ENCODE measurements at regions not wholly inside any gene's neighbourhood (a gene's known extent, or its start where the extent isn't known, plus 50 kb on each side); places are given as distances from the start of the nearest gene placed in this dataset.

DNA sequence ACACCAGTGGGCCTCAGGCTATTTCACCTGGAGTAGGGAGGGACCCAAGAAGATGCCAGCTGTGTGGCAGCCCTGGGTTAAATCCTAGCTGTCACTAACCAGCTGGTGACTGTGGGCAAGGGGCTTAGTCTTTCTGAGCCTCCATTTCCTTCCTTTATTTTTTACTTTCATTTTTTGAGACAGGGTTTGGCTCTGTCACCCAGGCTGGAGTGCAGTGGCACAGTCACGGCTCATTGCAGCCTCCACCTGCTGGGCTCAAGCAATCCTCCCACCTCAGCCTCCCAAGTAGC is 108.0 kb upstream of the SMAD3 start:
- Histone ChIP-seq H3K27ac (no peak overlapping the region), H3K4me3 (ENCODE audit: low read depth in 1 of 2, low read length in 1 of 2) (no peak overlapping the region), H3K4me1 (ENCODE audit: control insufficient read depth in 1 of 2, insufficient read depth in 1 of 2, low read depth in 1 of 2, low read length in 1 of 2) (no peaks in the 10 kb centered on the region), H3K27me3 (peaks cover 35% of the 10 kb centered on the region), H3K9me3 (no peaks in the 10 kb centered on the region), H3K36me3 (no peaks in the 10 kb centered on the region)
- TF ChIP-seq, protein P1, sequence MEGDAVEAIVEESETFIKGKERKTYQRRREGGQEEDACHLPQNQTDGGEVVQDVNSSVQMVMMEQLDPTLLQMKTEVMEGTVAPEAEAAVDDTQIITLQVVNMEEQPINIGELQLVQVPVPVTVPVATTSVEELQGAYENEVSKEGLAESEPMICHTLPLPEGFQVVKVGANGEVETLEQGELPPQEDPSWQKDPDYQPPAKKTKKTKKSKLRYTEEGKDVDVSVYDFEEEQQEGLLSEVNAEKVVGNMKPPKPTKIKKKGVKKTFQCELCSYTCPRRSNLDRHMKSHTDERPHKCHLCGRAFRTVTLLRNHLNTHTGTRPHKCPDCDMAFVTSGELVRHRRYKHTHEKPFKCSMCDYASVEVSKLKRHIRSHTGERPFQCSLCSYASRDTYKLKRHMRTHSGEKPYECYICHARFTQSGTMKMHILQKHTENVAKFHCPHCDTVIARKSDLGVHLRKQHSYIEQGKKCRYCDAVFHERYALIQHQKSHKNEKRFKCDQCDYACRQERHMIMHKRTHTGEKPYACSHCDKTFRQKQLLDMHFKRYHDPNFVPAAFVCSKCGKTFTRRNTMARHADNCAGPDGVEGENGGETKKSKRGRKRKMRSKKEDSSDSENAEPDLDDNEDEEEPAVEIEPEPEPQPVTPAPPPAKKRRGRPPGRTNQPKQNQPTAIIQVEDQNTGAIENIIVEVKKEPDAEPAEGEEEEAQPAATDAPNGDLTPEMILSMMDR (IDR thresholded peaks at IDR 0.05) = no peak

DNA sequence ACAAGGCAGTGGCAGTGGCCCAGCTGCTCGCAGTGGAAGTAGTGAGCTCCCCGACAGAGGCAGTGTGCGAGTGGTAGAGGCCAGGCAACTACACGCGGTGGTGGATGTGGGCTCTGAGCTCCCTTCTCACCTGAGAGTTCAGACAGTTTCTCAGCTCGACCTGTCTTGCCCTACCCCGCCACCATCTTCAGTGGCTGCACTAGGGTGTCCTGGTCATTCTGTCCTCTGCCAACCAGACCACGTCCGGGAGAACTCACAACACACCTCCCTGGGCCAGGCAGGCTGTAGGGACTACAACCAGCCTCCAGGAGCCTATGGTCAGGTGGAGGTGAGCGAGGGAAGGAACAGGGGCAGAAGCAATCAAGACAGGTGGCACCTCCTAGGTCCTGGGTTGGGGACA is 106.3 kb upstream of the SMAD3 start:
- Histone ChIP-seq H3K36me3 (no peaks in the 10 kb centered on the region), H3K9me3 (no peaks in the 10 kb centered on the region), H3K27me3 (peaks cover 44% of the 10 kb centered on the region), H3K4me3 (ENCODE audit: low read depth in 1 of 2, low read length in 1 of 2) (no peak overlapping the region), H3K4me1 (ENCODE audit: control insufficient read depth in 1 of 2, insufficient read depth in 1 of 2, low read depth in 1 of 2, low read length in 1 of 2) (no peaks in the 10 kb centered on the region), H3K27ac (no peak overlapping the region)
- TF ChIP-seq, protein P1 (IDR thresholded peaks at IDR 0.05) = no peak

DNA sequence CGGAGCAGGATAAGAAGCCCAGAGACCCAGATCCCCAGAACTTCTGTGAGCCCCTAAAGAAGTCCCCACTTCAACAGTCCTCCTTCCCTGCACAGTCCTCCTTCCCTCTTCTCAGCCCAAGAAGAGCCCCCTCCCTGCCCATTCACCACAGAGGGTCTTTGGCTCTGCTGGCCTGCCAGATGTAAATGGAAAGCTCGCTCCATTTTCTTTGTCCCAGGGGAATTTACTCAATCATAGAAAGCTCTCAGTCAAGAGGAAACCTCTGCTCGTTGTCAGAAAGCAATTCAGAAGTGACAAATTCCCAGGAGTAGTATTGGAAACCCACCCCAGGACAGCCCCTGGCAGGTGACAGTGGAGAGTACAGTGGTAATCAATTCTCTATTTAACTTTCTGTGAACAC is 105.5 kb upstream of the SMAD3 start:
- no peak overlapping the region for H3K27ac ChIP-seq
- H3K9me3 ChIP-seq = no peaks in the 10 kb centered on the region
- no peaks in the 10 kb centered on the region for H3K36me3 ChIP-seq
- H3K4me3 ChIP-seq (ENCODE audit: low read depth in 1 of 2, low read length in 1 of 2) = no peak overlapping the region
- H3K4me1 ChIP-seq (ENCODE audit: control insufficient read depth in 1 of 2, insufficient read depth in 1 of 2, low read depth in 1 of 2, low read length in 1 of 2) = no peaks in the 10 kb centered on the region
- H3K27me3 ChIP-seq = peaks cover 44% of the 10 kb centered on the region
- TF ChIP-seq, protein P1 (IDR thresholded peaks at IDR 0.05) = no peak

DNA sequence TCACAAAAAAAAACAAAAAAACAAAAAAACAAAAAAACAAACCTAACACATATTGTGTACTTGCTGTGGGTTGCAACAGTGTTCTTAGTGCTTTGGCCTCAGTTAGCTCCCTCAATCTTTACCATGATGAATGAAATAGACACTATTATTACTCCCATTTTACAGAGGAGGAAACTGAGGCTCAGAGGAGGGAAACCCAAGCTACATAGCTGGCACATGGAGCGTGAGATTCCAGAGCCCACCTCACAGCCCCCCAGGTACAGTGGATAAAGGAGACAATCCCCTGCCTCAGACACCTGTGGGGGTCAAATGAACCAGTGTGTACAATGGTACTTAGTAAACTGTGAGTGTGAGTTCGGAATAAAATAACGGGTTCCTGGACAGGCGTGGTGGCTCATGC is 104.9 kb upstream of the SMAD3 start:
- Histone ChIP-seq H3K4me3 (ENCODE audit: low read depth in 1 of 2, low read length in 1 of 2) (no peak overlapping the region), H3K36me3 (no peaks in the 10 kb centered on the region), H3K4me1 (ENCODE audit: control insufficient read depth in 1 of 2, insufficient read depth in 1 of 2, low read depth in 1 of 2, low read length in 1 of 2) (no peaks in the 10 kb centered on the region), H3K27me3 (peaks cover 44% of the 10 kb centered on the region), H3K27ac (no peak overlapping the region), H3K9me3 (no peaks in the 10 kb centered on the region)
- TF ChIP-seq, protein P1 (IDR thresholded peaks at IDR 0.05) = no peak

DNA sequence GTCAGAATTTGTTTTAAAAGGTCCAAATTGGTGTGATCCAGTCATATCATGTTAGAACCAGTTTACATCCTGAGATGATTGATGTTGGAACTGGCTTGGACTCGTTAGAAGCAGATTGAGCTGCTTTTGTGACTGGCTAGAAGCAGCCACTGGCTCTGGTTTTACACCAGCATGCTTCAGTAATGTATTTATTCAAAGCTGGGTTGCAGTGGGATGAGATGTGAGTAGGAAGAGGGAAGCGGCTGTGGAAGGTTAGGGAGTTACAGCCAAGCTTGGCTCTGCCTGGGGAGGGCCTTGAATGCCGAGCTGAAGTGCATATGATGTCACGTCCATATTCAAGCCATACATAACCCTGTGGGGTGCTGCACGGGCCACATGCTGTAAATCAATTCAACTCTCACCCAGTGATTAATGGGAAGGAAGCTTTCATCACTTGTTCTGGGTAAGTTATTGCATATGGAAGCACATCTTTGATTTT is 104.0 kb upstream of the SMAD3 start:
- Histone ChIP-seq H3K27ac (no peak overlapping the region), H3K4me1 (ENCODE audit: control insufficient read depth in 1 of 2, insufficient read depth in 1 of 2, low read depth in 1 of 2, low read length in 1 of 2) (no peaks in the 10 kb centered on the region), H3K27me3 (peaks cover 44% of the 10 kb centered on the region), H3K4me3 (ENCODE audit: low read depth in 1 of 2, low read length in 1 of 2) (no peak overlapping the region), H3K36me3 (no peaks in the 10 kb centered on the region), H3K9me3 (no peaks in the 10 kb centered on the region)
- TF ChIP-seq, protein P1 (IDR thresholded peaks at IDR 0.05) = no peak

DNA sequence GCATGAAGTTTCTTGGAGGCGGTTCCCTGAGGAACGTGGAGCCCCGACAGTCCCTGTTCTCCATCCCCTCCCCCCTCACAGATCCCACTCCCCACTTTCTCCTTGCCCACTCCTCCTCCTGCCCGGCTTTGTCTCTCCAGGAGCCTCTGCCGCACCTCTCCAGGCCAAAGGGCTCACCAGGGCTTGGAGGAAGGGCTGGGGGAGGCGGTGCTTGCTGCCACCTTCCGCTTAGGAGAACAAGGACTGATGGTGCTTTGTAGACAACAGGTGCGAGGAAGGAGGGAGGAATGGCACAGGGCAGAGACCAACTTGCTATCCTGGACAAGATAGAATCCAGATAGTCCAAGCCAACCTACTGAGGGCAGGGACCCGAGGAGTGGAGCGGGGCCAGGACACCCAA is 103.5 kb upstream of the SMAD3 start:
- TF ChIP-seq, protein P1 (IDR thresholded peaks at IDR 0.05) = no peak
- H3K4me3 ChIP-seq (ENCODE audit: low read depth in 1 of 2, low read length in 1 of 2) = no peak overlapping the region

More for the DNA sequence above, 103.5 kb upstream of the SMAD3 start:
- Histone ChIP-seq H3K9me3 (no peaks in the 10 kb centered on the region), H3K27ac (no peak overlapping the region), H3K36me3 (no peaks in the 10 kb centered on the region), H3K27me3 (peaks cover 44% of the 10 kb centered on the region), H3K4me1 (ENCODE audit: control insufficient read depth in 1 of 2, insufficient read depth in 1 of 2, low read depth in 1 of 2, low read length in 1 of 2) (no peaks in the 10 kb centered on the region)
